Right lobe of liver (tissue), 6 donors: ENCODE measurements at regions not wholly inside any gene's neighbourhood (a gene's known extent, or its start where the extent isn't known, plus 50 kb on each side); places are given as distances from the start of the nearest gene placed in this dataset.

Experiments used
- ATAC-seq, 4 donors: fragments of 200-7000 bp; cut with Tn5 transposase; one replicate each; pipeline ENCODE4 v1.9.1; 2020; ENCODE audit warnings: mild to moderate bottlenecking in 4 of 4, moderate library complexity in 4 of 4
- DNase-seq, 3 donors: peaks; one replicate each; pipeline ENCODE4 v3.0.0-alpha.2; 2020
- H3K27ac ChIP-seq, 3 donors: fragments of 200-600 bp; one replicate each; pipeline ENCODE4 v1.8.0; 2022
- H3K27me3 ChIP-seq, 2 donors: fragments of 200-600 bp; one replicate each; pipeline ENCODE4 v1.8.0; 2022
- H3K36me3 ChIP-seq, 4 donors: fragments of 200-600 bp; sonication (generic) in 1 of 4; one replicate each; pipeline versions ENCODE4 v1.5.1 to v1.8.0; 2017 to 2022; ENCODE audit warnings: control low read depth in 1 of 4
- H3K4me1 ChIP-seq, 4 donors: fragments of 200-600 bp; sonication (generic) in 1 of 4; one replicate each; pipeline versions ENCODE4 v1.5.1 to v1.8.0; 2017 to 2022; ENCODE audit warnings: control low read depth in 1 of 4
- H3K4me3 ChIP-seq, 3 donors: fragments of 200-600 bp; one replicate each; pipeline ENCODE4 v1.8.0; 2022
- H3K9me3 ChIP-seq, 4 donors: fragments of 200-600 bp; sonication (generic) in 1 of 4; one replicate each; pipeline versions ENCODE4 v1.5.1 to v1.8.0; 2017 to 2022; ENCODE audit warnings: control low read depth in 1 of 4
- CTCF ChIP-seq, 4 donors: fragments of 200-600 bp in 3 of 4; fragments of 450-650 bp in 1 of 4; IDR thresholded peaks; one replicate each; pipeline versions ENCODE4 v1.5.1 to v1.8.0; 2016 to 2022; ENCODE audit warnings: antibody characterized with exemption in 4 of 4, mild to moderate bottlenecking in 2 of 4
- POLR2A ChIP-seq: fragments of 450-650 bp; IDR thresholded peaks from one replicate; pipeline ENCODE4 v1.6.1; 2017; ENCODE audit warnings: antibody characterized with exemption, mild to moderate bottlenecking
- WGBS: methylation state at CpG from one replicate; pipeline ENCODE4 v1.1.6; 2018; ENCODE audit warnings: low coverage, low lambda C conversion rate; ENCODE audit not compliant: insufficient coverage; ENCODE audit errors: missing lambda C conversion rate; 5-methylcytosine and 5-hydroxymethylcytosine counted together
- intact Hi-C, 2 donors: fragments of 100-400 bp; cut with DNase I; formaldehyde crosslinking; loops; one replicate each; pipeline versions ENCODE4 v1.11.2 to v1.14.1; 2022
- donor health status: DM: no; HTN: yes; CAD: no.
- donor health status: DM: no; HTN: no; CAD: no.
- donor health status: DM: no; HTN: no; CAD: no.
- donor health status: DM: no; HTN: yes; CAD: no.
- donor health status: DM: no; HTN: yes; CAD: no.

DNA sequence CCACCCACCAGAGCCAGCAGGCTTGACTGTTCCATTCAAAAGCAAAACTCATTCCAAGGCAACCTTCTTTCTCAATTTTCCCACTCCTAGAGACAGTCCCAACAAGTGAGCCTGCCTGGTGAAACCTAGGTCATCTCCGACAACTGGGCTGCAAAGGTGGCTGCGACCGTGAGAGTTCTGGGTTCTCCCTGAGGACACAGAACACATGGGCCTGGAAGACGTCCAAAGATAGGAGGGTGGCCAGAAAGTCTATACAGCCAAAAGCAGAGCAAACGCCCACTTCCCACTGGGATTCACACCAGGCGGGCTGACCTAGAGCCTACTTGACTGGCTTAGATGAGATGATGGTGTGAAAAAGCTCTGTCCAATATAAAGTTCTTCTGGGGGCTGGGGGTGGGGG lies 90.2 kb upstream of the GRIK3 start:
- H3K27ac ChIP-seq, result no peak overlapping the region
- ATAC-seq (no peak), DNase-seq (no peak)
- TF ChIP-seq POLR2A (no peak), CTCF (IDR thresholded peaks at IDR 0.05) (no peak)
- no peaks in the 10 kb centered on the region for H3K27me3 ChIP-seq
- intact Hi-C loops, result no loop called here
- no peak overlapping the region for H3K4me3 ChIP-seq
- H3K9me3 ChIP-seq, result no peaks in the 10 kb centered on the region
- H3K4me1 ChIP-seq, result no peaks in the 10 kb centered on the region
- WGBS, result 56% methylated on average over 6 of the region's 6 CpGs
- no peaks in the 10 kb centered on the region for H3K36me3 ChIP-seq

DNA sequence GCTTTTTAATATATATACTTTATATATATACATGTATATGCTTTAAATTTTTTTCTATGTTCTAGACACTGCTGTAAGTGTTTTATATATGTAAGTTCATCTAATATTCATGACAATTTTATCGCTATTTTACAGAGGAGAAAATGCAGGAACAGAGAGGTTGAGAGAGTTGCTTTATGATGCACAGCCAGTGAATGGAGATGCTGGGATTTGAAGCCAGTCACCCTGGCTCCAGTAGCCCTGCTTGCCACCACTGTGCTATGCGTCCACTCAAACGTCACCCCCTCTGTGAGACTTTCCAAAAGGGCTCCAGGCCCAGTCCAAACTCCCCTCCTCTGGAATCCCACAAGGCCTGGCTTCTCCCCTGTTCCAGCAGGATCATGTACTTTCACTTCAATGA lies 91.0 kb upstream of the GRIK3 start:
- ATAC-seq (no peak), DNase-seq (no peak)
- no peak overlapping the region for H3K27ac ChIP-seq
- WGBS, result 69% methylated on average over 1 of the region's 3 CpGs
- H3K9me3 ChIP-seq, result no peaks in the 10 kb centered on the region
- no peaks in the 10 kb centered on the region for H3K4me1 ChIP-seq
- no peaks in the 10 kb centered on the region for H3K27me3 ChIP-seq
- intact Hi-C loops, result no loop called here
- no peak overlapping the region for H3K4me3 ChIP-seq
- H3K36me3 ChIP-seq, result no peaks in the 10 kb centered on the region
- TF ChIP-seq POLR2A, result no peak
- no peak for TF ChIP-seq CTCF (IDR thresholded peaks at IDR 0.05)

GRCh38 chr1:37127254-37127748 lies 93.0 kb upstream of the GRIK3 start:
- H3K36me3 ChIP-seq, result no peaks in the 10 kb centered on the region
- intact Hi-C loops, result no loop called here
- H3K27me3 ChIP-seq, result no peaks in the 10 kb centered on the region
- WGBS, result 47% methylated on average over 2 of the region's 3 CpGs
- no peaks in the 10 kb centered on the region for H3K9me3 ChIP-seq
- DNase-seq, result no peak
- H3K4me1 ChIP-seq, result no peaks in the 10 kb centered on the region
- H3K27ac ChIP-seq, result no peak overlapping the region
- no peak for ATAC-seq
- no peak for TF ChIP-seq POLR2A
- no peak for TF ChIP-seq CTCF (IDR thresholded peaks at IDR 0.05)
- H3K4me3 ChIP-seq, result no peak overlapping the region

GRCh38 chr1:37128091-37128490 lies 93.8 kb upstream of the GRIK3 start:
- 74% methylated on average over 6 of the region's 6 CpGs for WGBS
- no peak for ATAC-seq

More at GRCh38 chr1:37128091-37128490, 93.8 kb upstream of the GRIK3 start:
- Histone ChIP-seq H3K27me3 (peaks cover 0 to 5% of the 10 kb centered on the region in 2 donors), H3K36me3 (no peaks in the 10 kb centered on the region), H3K4me1 (no peaks in the 10 kb centered on the region), H3K27ac (no peak overlapping the region), H3K4me3 (no peak overlapping the region), H3K9me3 (no peaks in the 10 kb centered on the region)
- no peak for DNase-seq
- intact Hi-C loops, result no loop called here
- TF ChIP-seq POLR2A (no peak), CTCF (IDR thresholded peaks at IDR 0.05) (no peak)
